Endothelial cell of umbilical vein (primary cell): ENCODE measurements at regions not wholly inside any gene's neighbourhood (a gene's known extent, or its start where the extent isn't known, plus 50 kb on each side); places are given as distances from the start of the nearest gene placed in this dataset.
"Not testable (repeated sequence)": the region's sequence is repeated elsewhere in the genome, so short reads cannot be mapped to it uniquely, and the experiment has no call there.

Source experiments
- BruUV-seq: library from RNA; stranded (reverse); fragments of 400-500 nt; replicated peaks from 2 replicates; lab custom pipeline; 2021; lab: Mats Ljungman, UMichigan
- CTCF ChIA-PET: fragments of 300-600, 350-600 bp; sonication (Branson Sonifier 250); formaldehyde crosslinking; loops from one replicate; lab custom pipeline; 2021; ENCODE audit warnings: antibody characterized with exemption, inconsistent platforms; lab: Charles Lee
- POLR2A ChIA-PET: fragments of 300-600, 350-600 bp; sonication (Branson Sonifier 250); formaldehyde crosslinking; loops from one replicate; lab custom pipeline; 2021; ENCODE audit warnings: antibody characterized with exemption, inconsistent platforms; lab: Charles Lee
- DNase-seq: peaks from one replicate; pipeline ENCODE4 v3.0.0-alpha.2; 2011; ENCODE audit warnings: low read depth, low spot score
- FAIRE-seq: peaks from 2 replicates; lab custom pipeline; 2011; peaks lifted over from hg19 to GRCh38; lab: Jason Lieb, UNC
- H2AFZ ChIP-seq: 2 replicates; pipeline ENCODE4 v1.6.0; 2012; ENCODE audit warnings: low read depth, low read length, control low read depth, inconsistent platforms
- H3K27ac ChIP-seq: 2 replicates; pipeline ENCODE4 v1.5.1; 2011; ENCODE audit warnings: low read depth, mild to moderate bottlenecking, control low read depth, low read length, moderate library complexity; ENCODE audit not compliant: insufficient read depth
- H3K27me3 ChIP-seq, 2 experiments: 2 replicates each; pipeline versions ENCODE4 v1.6.0 to v1.6.1; 2011; ENCODE audit warnings: low read length in 2 of 2, mixed read lengths in 1 of 2; ENCODE audit not compliant: control insufficient read depth in 2 of 2, insufficient read depth in 2 of 2
- H3K36me3 ChIP-seq, 2 experiments: 2 replicates in 1 of 2; 3 replicates in 1 of 2; pipeline ENCODE4 v1.5.1; 2011; ENCODE audit warnings: low read length in 2 of 2, mild to moderate bottlenecking in 1 of 2, moderate library complexity in 1 of 2; ENCODE audit not compliant: control insufficient read depth in 2 of 2, insufficient read depth in 2 of 2; ENCODE audit errors: extremely low read depth in 1 of 2
- H3K4me1 ChIP-seq: 3 replicates; pipeline ENCODE4 v1.5.1; 2011; ENCODE audit warnings: mild to moderate bottlenecking, low read length; ENCODE audit not compliant: control insufficient read depth, insufficient read depth; ENCODE audit errors: extremely low read depth
- H3K4me2 ChIP-seq: 2 replicates; pipeline ENCODE4 v1.6.1; 2011; ENCODE audit warnings: low read length, control low read depth, mixed read lengths; ENCODE audit not compliant: insufficient read depth
- H3K4me3 ChIP-seq, 3 experiments: fragments of 200-600 bp in 1 of 3; sonication (generic), shearing (Covaris generic) in 1 of 3; replicated peaks in 1 of 3; 2 replicates each; pipeline ENCODE4 v1.5.1; 2011 to 2016; ENCODE audit warnings: control low read depth in 3 of 3, low read length in 3 of 3, mild to moderate bottlenecking in 2 of 3, inconsistent platforms in 1 of 3, low read depth in 1 of 3, moderate library complexity in 1 of 3; ENCODE audit not compliant: insufficient read depth in 1 of 3
- H3K79me2 ChIP-seq: 2 replicates; pipeline ENCODE4 v1.6.0; 2012; ENCODE audit warnings: low read length, inconsistent platforms; ENCODE audit not compliant: control insufficient read depth, insufficient read depth
- H3K9ac ChIP-seq: replicated peaks from 2 replicates; pipeline ENCODE3; 2011; ENCODE audit warnings: low read length, control low read depth; ENCODE audit not compliant: insufficient read depth; ENCODE audit errors: extremely low read depth
- H3K9me1 ChIP-seq: replicated peaks from 3 replicates; pipeline ENCODE4 v1.6.0; 2011; ENCODE audit warnings: mild to moderate bottlenecking, low read length; ENCODE audit not compliant: control insufficient read depth, insufficient read depth; ENCODE audit errors: extremely low read depth
- H3K9me3 ChIP-seq: replicated peaks from 2 replicates; pipeline ENCODE4 v1.5.1; 2012; ENCODE audit warnings: low read length, inconsistent platforms; ENCODE audit not compliant: control insufficient read depth, insufficient read depth
- H4K20me1 ChIP-seq: replicated peaks from 2 replicates; pipeline ENCODE3; 2011; ENCODE audit warnings: mild to moderate bottlenecking, low read length; ENCODE audit not compliant: control insufficient read depth, insufficient read depth; ENCODE audit errors: extremely low read depth
- CTCF ChIP-seq, 2 donors: IDR thresholded peaks; 1 replicate in 1 of 2; 2 replicates in 1 of 2; pipeline ENCODE4 v1.5.1; 2011; ENCODE audit warnings: low read length in 2 of 2, mild to moderate bottlenecking in 2 of 2, moderate library complexity in 2 of 2, control low read depth in 1 of 2, inconsistent platforms in 1 of 2, low read depth in 1 of 2; ENCODE audit not compliant: insufficient read depth in 1 of 2; ENCODE audit errors: extremely low read depth in 1 of 2
- EZH2 ChIP-seq: IDR thresholded peaks from 2 replicates; pipeline ENCODE4 v1.6.1; 2012; ENCODE audit warnings: borderline replicate concordance, low read depth, mild to moderate bottlenecking, moderate library complexity, low read length, inconsistent platforms; ENCODE audit not compliant: severe bottlenecking
- FOS ChIP-seq: IDR thresholded peaks from 2 replicates; pipeline ENCODE4 v1.6.1; 2011; ENCODE audit warnings: mild to moderate bottlenecking, low read length, moderate library complexity, borderline replicate concordance; ENCODE audit not compliant: insufficient read depth
- GATA2 ChIP-seq: IDR thresholded peaks from 2 replicates; pipeline ENCODE4 v1.7.0; 2011; ENCODE audit warnings: low read depth, mild to moderate bottlenecking, moderate library complexity, mixed read lengths, low read length; ENCODE audit not compliant: insufficient read length, insufficient read depth
- JUN ChIP-seq: IDR thresholded peaks from 2 replicates; pipeline ENCODE4 v1.6.1; 2011; ENCODE audit warnings: borderline replicate concordance, low read depth; ENCODE audit not compliant: insufficient read length, insufficient read depth
- MAX ChIP-seq: IDR thresholded peaks from 2 replicates; pipeline ENCODE4 v1.6.1; 2011; ENCODE audit not compliant: insufficient read depth, insufficient read length
- MYC ChIP-seq: IDR thresholded peaks from one replicate; pipeline ENCODE4 v1.6.1; 2011; ENCODE audit warnings: mild to moderate bottlenecking, low read depth, low read length
- POLR2A ChIP-seq: IDR thresholded peaks from 2 replicates; pipeline ENCODE4 v1.6.1; 2012; ENCODE audit warnings: low read depth, mild to moderate bottlenecking, control low read depth, low read length
- POLR2AphosphoS5 ChIP-seq: IDR thresholded peaks from 2 replicates; pipeline ENCODE4 v1.6.1; 2012; ENCODE audit warnings: low read depth, mild to moderate bottlenecking, control low read depth, low read length, moderate library complexity; ENCODE audit not compliant: insufficient read depth
- dilution Hi-C: fragments of 300-500 bp; cut with MboI; formaldehyde crosslinking; loops from one replicate; pipeline ENCODE4 v1.15.0; 2019; ENCODE audit warnings: low sequenced_read_pairs; ENCODE audit not compliant: extremely low pct_ligation_motif_present
- intact Hi-C: fragments of 100-400 bp; cut with micrococcal nuclease; formaldehyde crosslinking; loops from one replicate; pipeline ENCODE4 v1.10.0; 2022

GRCh38 chr1:204793259-204793914 is 77.3 kb upstream of the NFASC start:
- peaks cover 3% of the 10 kb centered on the region in 2 experiments for H3K27me3 ChIP-seq
- no peak for FAIRE-seq
- no peak overlapping the region for H3K27ac ChIP-seq
- no peaks in the 10 kb centered on the region for H3K4me1 ChIP-seq
- TF ChIP-seq JUN = no peak
- no peak for TF ChIP-seq MYC
- no peak for TF ChIP-seq FOS
- TF ChIP-seq EZH2 = no peak
- no peak for TF ChIP-seq MAX
- TF ChIP-seq CTCF (IDR thresholded peaks at IDR 0.05; ENCODE audit: extremely low read depth in 1 of 2, insufficient read depth in 1 of 2, low read depth in 1 of 2, low read length in 2 of 2) = no peak
- no peak for TF ChIP-seq POLR2AphosphoS5
- TF ChIP-seq POLR2A = no peak
- no peak for TF ChIP-seq GATA2
- H3K79me2 ChIP-seq = no peaks in the 10 kb centered on the region
- dilution Hi-C loops (no loop called here), intact Hi-C loops (no loop called here)
- no peaks in the 10 kb centered on the region for H3K9me1 ChIP-seq
- no peaks in the 10 kb centered on the region for H3K9me3 ChIP-seq
- DNase-seq = no peak
- CTCF ChIA-PET = interaction anchor here (0.8 to 10.1 kb wide), 4 partner anchors 9 to 268 kb away, joined by 3 to 130 read pairs (median 28); no protein-coding TSS in a partner anchor
- POLR2A ChIA-PET = interaction anchor here (0.6 kb wide), 1 partner anchor 38 kb away, joined by 3 read pairs; no protein-coding TSS in a partner anchor
- H4K20me1 ChIP-seq = no peaks in the 10 kb centered on the region
- no peak overlapping the region for H3K9ac ChIP-seq
- H2AFZ ChIP-seq = no peak overlapping the region
- H3K4me3 ChIP-seq = no peak overlapping the region
- no TSS peak for BruUV-seq
- no peaks in the 10 kb centered on the region for H3K36me3 ChIP-seq
- no peak overlapping the region for H3K4me2 ChIP-seq

GRCh38 chr1:204796886-204797285 is 73.8 kb upstream of the NFASC start:
- H3K79me2 ChIP-seq, H3K9ac ChIP-seq, DNase-seq, BruUV-seq, H3K4me2 ChIP-seq, POLR2A ChIA-PET, H3K9me3 ChIP-seq, H3K9me1 ChIP-seq, H3K27me3 ChIP-seq, H3K4me1 ChIP-seq, FAIRE-seq, H3K27ac ChIP-seq, intact Hi-C loops, H4K20me1 ChIP-seq, H3K36me3 ChIP-seq, H3K4me3 ChIP-seq, H2AFZ ChIP-seq, dilution Hi-C loops: not testable (repeated sequence)
- CTCF ChIA-PET = interaction anchor here (1.8 kb wide), 1 partner anchor 10 kb away, joined by 16 read pairs; no protein-coding TSS in a partner anchor
